ENCODE measurements at regions not wholly inside any gene's neighbourhood (a gene's known extent, or its start where the extent isn't known, plus 50 kb on each side); places are given as distances from the start of the nearest gene placed in this dataset.

- no peak for ATAC-seq
- no peaks in the 10 kb centered on the region for H3K9me3 Mint-ChIP-seq (ENCODE audit: low read depth)
- H3K36me3 Mint-ChIP-seq: no peaks in the 10 kb centered on the region
- H3K27ac Mint-ChIP-seq: no peak overlapping the region
- peaks cover 3% of the 10 kb centered on the region for H3K4me1 Mint-ChIP-seq
- no peak for DNase-seq
- CTCF ChIA-PET: no interaction called here
- H3K27me3 Mint-ChIP-seq: no peaks in the 10 kb centered on the region
- H3K4me3 Mint-ChIP-seq: no peak overlapping the region
Measured at GRCh38 chr6:156471000-156471399, 306.2 kb upstream of the ARID1B start.

GRCh38 chr6:156464100-156464878 is 312.9 kb upstream of the ARID1B start:
- Mint-ChIP-seq H3K36me3 (no peaks in the 10 kb centered on the region), H3K9me3 (ENCODE audit: low read depth) (no peaks in the 10 kb centered on the region), H3K27me3 (peaks cover 10% of the 10 kb centered on the region), H3K4me3 (no peak overlapping the region), H3K27ac (no peak overlapping the region), H3K4me1 (peaks cover 2% of the 10 kb centered on the region)
- ATAC-seq (no peak), DNase-seq (no peak)
- CTCF ChIA-PET: no interaction called here

- Mint-ChIP-seq H3K27ac (no peak overlapping the region), H3K4me1 (peaks cover 2% of the 10 kb centered on the region), H3K36me3 (no peaks in the 10 kb centered on the region), H3K27me3 (peaks cover 10% of the 10 kb centered on the region), H3K9me3 (ENCODE audit: low read depth) (no peaks in the 10 kb centered on the region), H3K4me3 (no peak overlapping the region)
- CTCF ChIA-PET: no interaction called here
- ATAC-seq (no peak), DNase-seq (no peak)
Measured at GRCh38 chr6:156461647-156462046, 315.5 kb upstream of the ARID1B start.

- no peaks in the 10 kb centered on the region for H3K9me3 Mint-ChIP-seq (ENCODE audit: low read depth)
- CTCF ChIA-PET: no interaction called here
- DNase-seq (no peak), ATAC-seq (no peak)
- no peaks in the 10 kb centered on the region for H3K36me3 Mint-ChIP-seq
- H3K4me1 Mint-ChIP-seq: no peaks in the 10 kb centered on the region
- peaks cover 3% of the 10 kb centered on the region for H3K27me3 Mint-ChIP-seq
- H3K27ac Mint-ChIP-seq: no peak overlapping the region
- no peak overlapping the region for H3K4me3 Mint-ChIP-seq
Measured at GRCh38 chr6:156457601-156458000, 319.6 kb upstream of the ARID1B start.

- CTCF ChIA-PET: no interaction called here
- no peaks in the 10 kb centered on the region for H3K36me3 Mint-ChIP-seq
- ATAC-seq (no peak), DNase-seq (no peak)
- no peak overlapping the region for H3K27ac Mint-ChIP-seq
- H3K9me3 Mint-ChIP-seq (ENCODE audit: low read depth): no peaks in the 10 kb centered on the region
- H3K4me3 Mint-ChIP-seq: no peak overlapping the region
- no peaks in the 10 kb centered on the region for H3K27me3 Mint-ChIP-seq
- H3K4me1 Mint-ChIP-seq: no peaks in the 10 kb centered on the region
Measured at GRCh38 chr6:156455847-156456246, 321.3 kb upstream of the ARID1B start.

- Mint-ChIP-seq H3K27ac (no peak overlapping the region), H3K4me3 (no peak overlapping the region), H3K4me1 (no peaks in the 10 kb centered on the region), H3K36me3 (no peaks in the 10 kb centered on the region), H3K27me3 (no peaks in the 10 kb centered on the region), H3K9me3 (ENCODE audit: low read depth) (no peaks in the 10 kb centered on the region)
- no peak for DNase-seq
- no peak for ATAC-seq
- CTCF ChIA-PET: no interaction called here
Measured at GRCh38 chr6:156454867-156455266, 322.3 kb upstream of the ARID1B start.

- no peaks in the 10 kb centered on the region for H3K9me3 Mint-ChIP-seq (ENCODE audit: low read depth)
- CTCF ChIA-PET: no interaction called here
- no peak for DNase-seq
- no peak for ATAC-seq
- H3K27me3 Mint-ChIP-seq: peaks cover 5% of the 10 kb centered on the region
- H3K4me3 Mint-ChIP-seq: no peak overlapping the region
- H3K36me3 Mint-ChIP-seq: no peaks in the 10 kb centered on the region
- no peaks in the 10 kb centered on the region for H3K4me1 Mint-ChIP-seq
- H3K27ac Mint-ChIP-seq: no peak overlapping the region
Measured at GRCh38 chr6:156451726-156452125, 325.5 kb upstream of the ARID1B start.

- no peaks in the 10 kb centered on the region for H3K36me3 Mint-ChIP-seq
- H3K27ac Mint-ChIP-seq: no peak overlapping the region
- ATAC-seq: no peak
- CTCF ChIA-PET: interaction anchor here (1.1 kb wide), 1 partner anchor 13 kb away, joined by 3 read pairs; no protein-coding TSS in a partner anchor
- no peak for DNase-seq
- H3K9me3 Mint-ChIP-seq (ENCODE audit: low read depth): no peaks in the 10 kb centered on the region
- no peak overlapping the region for H3K4me3 Mint-ChIP-seq
- no peaks in the 10 kb centered on the region for H3K4me1 Mint-ChIP-seq
- H3K27me3 Mint-ChIP-seq: peaks cover 5% of the 10 kb centered on the region
Measured at GRCh38 chr6:156451088-156451487, 326.1 kb upstream of the ARID1B start.

- DNase-seq: no peak
- H3K9me3 Mint-ChIP-seq (ENCODE audit: low read depth): no peaks in the 10 kb centered on the region
- H3K4me3 Mint-ChIP-seq: no peak overlapping the region
- H3K36me3 Mint-ChIP-seq: no peaks in the 10 kb centered on the region
- H3K27ac Mint-ChIP-seq: no peak overlapping the region
- H3K4me1 Mint-ChIP-seq: no peaks in the 10 kb centered on the region
- H3K27me3 Mint-ChIP-seq: peaks cover 5% of the 10 kb centered on the region
- CTCF ChIA-PET: interaction anchor here (1.1 kb wide), 1 partner anchor 13 kb away, joined by 3 read pairs; no protein-coding TSS in a partner anchor
- no peak for ATAC-seq
Measured at GRCh38 chr6:156450421-156450820, 326.8 kb upstream of the ARID1B start.

GRCh38 chr6:156449569-156449968 is 327.6 kb upstream of the ARID1B start:
- Mint-ChIP-seq H3K36me3 (no peaks in the 10 kb centered on the region), H3K4me1 (no peaks in the 10 kb centered on the region), H3K27ac (no peak overlapping the region), H3K4me3 (no peak overlapping the region), H3K27me3 (peaks cover 5% of the 10 kb centered on the region), H3K9me3 (ENCODE audit: low read depth) (no peaks in the 10 kb centered on the region)
- DNase-seq (no peak), ATAC-seq (no peak)
- CTCF ChIA-PET: no interaction called here

GRCh38 chr6:156449128-156449527 is 328.1 kb upstream of the ARID1B start:
- no peak overlapping the region for H3K27ac Mint-ChIP-seq
- no peak for DNase-seq
- H3K4me3 Mint-ChIP-seq: no peak overlapping the region
- CTCF ChIA-PET: no interaction called here
- peaks cover 5% of the 10 kb centered on the region for H3K27me3 Mint-ChIP-seq
- H3K36me3 Mint-ChIP-seq: no peaks in the 10 kb centered on the region
- ATAC-seq: no peak
- no peaks in the 10 kb centered on the region for H3K9me3 Mint-ChIP-seq (ENCODE audit: low read depth)
- no peaks in the 10 kb centered on the region for H3K4me1 Mint-ChIP-seq

- Mint-ChIP-seq H3K4me1 (no peaks in the 10 kb centered on the region), H3K27ac (no peak overlapping the region), H3K9me3 (ENCODE audit: low read depth) (no peaks in the 10 kb centered on the region), H3K27me3 (peaks cover 5% of the 10 kb centered on the region), H3K36me3 (no peaks in the 10 kb centered on the region), H3K4me3 (no peak overlapping the region)
- no peak for ATAC-seq
- no peak for DNase-seq
- CTCF ChIA-PET: no interaction called here
Measured at GRCh38 chr6:156448579-156448978, 328.6 kb upstream of the ARID1B start.

- CTCF ChIA-PET: no interaction called here
- peaks cover 10% of the 10 kb centered on the region for H3K27me3 Mint-ChIP-seq
Measured at GRCh38 chr6:156440688-156441087, 336.5 kb upstream of the ARID1B start.

GRCh38 chr6:156438350-156438923 is 338.7 kb upstream of the ARID1B start:
- no peaks in the 10 kb centered on the region for H3K36me3 Mint-ChIP-seq
- DNase-seq (no peak), ATAC-seq (no peak)
- H3K4me1 Mint-ChIP-seq: no peaks in the 10 kb centered on the region
- H3K27ac Mint-ChIP-seq: no peak overlapping the region
- no peaks in the 10 kb centered on the region for H3K9me3 Mint-ChIP-seq (ENCODE audit: low read depth)
- H3K27me3 Mint-ChIP-seq: peaks cover 10% of the 10 kb centered on the region
- CTCF ChIA-PET: interaction anchor here (0.6 to 1.4 kb wide), 4 partner anchors 11 to 125 kb away, joined by 3 to 4 read pairs (median 3); no protein-coding TSS in a partner anchor
- no peak overlapping the region for H3K4me3 Mint-ChIP-seq

More at GRCh38 chr6:156440688-156441087, 336.5 kb upstream of the ARID1B start:
- DNase-seq (no peak), ATAC-seq (no peak)
- Mint-ChIP-seq H3K36me3 (no peaks in the 10 kb centered on the region), H3K9me3 (ENCODE audit: low read depth) (no peaks in the 10 kb centered on the region), H3K4me3 (no peak overlapping the region), H3K27ac (no peak overlapping the region), H3K4me1 (no peaks in the 10 kb centered on the region)

All from activated CD8-positive, alpha-beta memory T cell treated with anti-CD3 and anti-CD28 coated beads, Interleukin-2, amount 10 ng/mL, durations not matched to agents 7 days and 5 days (primary cell).